CD4-positive, alpha-beta T cell treated with Interleukin-12 subunit alpha and Interleukin-12 subunit beta, for 1 hour (primary cell): ENCODE measurements at regions not wholly inside any gene's neighbourhood (a gene's known extent, or its start where the extent isn't known, plus 50 kb on each side); places are given as distances from the start of the nearest gene placed in this dataset.

ENCODE experiments used
- DNase-seq: peaks from one replicate; pipeline ENCODE4 v3.0.0-alpha.2; 2020

- no peak for DNase-seq
Measured at GRCh38 chr7:46173476-46174195, 252.6 kb upstream of the IGFBP3 start.

- no peak for DNase-seq
Measured at GRCh38 chr7:46170792-46171191, 249.7 kb upstream of the IGFBP3 start.

- no peak for DNase-seq
Measured at GRCh38 chr7:46170021-46170420, 248.9 kb upstream of the IGFBP3 start.

GRCh38 chr7:46169384-46169755, 248.3 kb upstream of the IGFBP3 start:
- no peak for DNase-seq

- no peak for DNase-seq
Measured at GRCh38 chr7:46168671-46169383, 247.8 kb upstream of the IGFBP3 start.

- no peak for DNase-seq
Measured at GRCh38 chr7:46168231-46168630, 247.2 kb upstream of the IGFBP3 start.

GRCh38 chr7:46165276-46165675, 244.2 kb upstream of the IGFBP3 start:
- DNase-seq = no peak

- DNase-seq = no peak
Measured at GRCh38 chr7:46164629-46165028, 243.6 kb upstream of the IGFBP3 start.

- no peak for DNase-seq
Measured at GRCh38 chr7:46163246-46163645, 242.2 kb upstream of the IGFBP3 start.

GRCh38 chr7:46162609-46163008, 241.5 kb upstream of the IGFBP3 start:
- DNase-seq = no peak

GRCh38 chr7:46160861-46161260, 239.8 kb upstream of the IGFBP3 start:
- DNase-seq = no peak

GRCh38 chr7:46157931-46158330, 236.9 kb upstream of the IGFBP3 start:
- no peak for DNase-seq

- no peak for DNase-seq
Measured at GRCh38 chr7:46157404-46157803, 236.3 kb upstream of the IGFBP3 start.

GRCh38 chr7:46156853-46157252, 235.8 kb upstream of the IGFBP3 start:
- no peak for DNase-seq

GRCh38 chr7:46156086-46156485, 235.0 kb upstream of the IGFBP3 start:
- DNase-seq = no peak

GRCh38 chr7:46155367-46155766, 234.3 kb upstream of the IGFBP3 start:
- DNase-seq = no peak

- DNase-seq = no peak
Measured at GRCh38 chr7:46153951-46154787, 233.1 kb upstream of the IGFBP3 start.

- no peak for DNase-seq
Measured at GRCh38 chr7:46153583-46153950, 232.5 kb upstream of the IGFBP3 start.

- DNase-seq = no peak
Measured at GRCh38 chr7:46152696-46153095, 231.6 kb upstream of the IGFBP3 start.

- DNase-seq = no peak
Measured at GRCh38 chr7:46150721-46151120, 229.6 kb upstream of the IGFBP3 start.

GRCh38 chr7:46150202-46150601, 229.1 kb upstream of the IGFBP3 start:
- no peak for DNase-seq

- no peak for DNase-seq
Measured at GRCh38 chr7:46147871-46148270, 226.8 kb upstream of the IGFBP3 start.

GRCh38 chr7:46146454-46147255, 225.6 kb upstream of the IGFBP3 start:
- DNase-seq = no peak
